ENCODE measurements at regions not wholly inside any gene's neighbourhood (a gene's known extent, or its start where the extent isn't known, plus 50 kb on each side); places are given as distances from the start of the nearest gene placed in this dataset.

GRCh38 chr2:198448789-198449188 lies 644.4 kb downstream of the PLCL1 start:
- TF ChIP-seq CTCF (conservative IDR thresholded peaks at IDR 0.05) (no peak), EZH2 (IDR thresholded peaks at IDR 0.05; ENCODE audit: low read depth) (no peak)

Measured in PC-9 (cell line).